HCT116 (cell line): ENCODE measurements at regions not wholly inside any gene's neighbourhood (a gene's known extent, or its start where the extent isn't known, plus 50 kb on each side); places are given as distances from the start of the nearest gene placed in this dataset.

Experiments used
- ATAC-seq: fragments of 200-7000 bp; cut with Tn5 transposase; 2 replicates; pipeline ENCODE4 v1.9.1; 2020; ENCODE audit warnings: mild to moderate bottlenecking, moderate library complexity
- BruUV-seq: library from RNA; stranded (reverse); fragments of 400-500 nt; replicated peaks from 2 replicates; lab custom pipeline; 2021; lab: Mats Ljungman, UMichigan
- CTCF ChIA-PET: fragments of 300-600 bp; sonication (Branson Sonifier 250); formaldehyde crosslinking; loops from one replicate; lab custom pipeline; 2021; ENCODE audit warnings: antibody characterized with exemption; lab: Charles Lee
- POLR2A ChIA-PET: fragments of 300-600, 350-600 bp; sonication (Branson Sonifier 250); formaldehyde crosslinking; loops from one replicate; lab custom pipeline; 2021; ENCODE audit warnings: antibody characterized with exemption; lab: Charles Lee
- RAD21 ChIA-PET, 2 experiments: fragments of 300-600 bp; sonication (Branson Sonifier 250); formaldehyde crosslinking; loops; one replicate each; lab custom pipeline; 2023; ENCODE audit warnings: low total read pairs in 2 of 2; ENCODE audit not compliant: uncharacterized antibody in 2 of 2, unreplicated experiment in 2 of 2, low non-redundant PET in 1 of 2; lab: Charles Lee
- DNase-seq: peaks from one replicate; pipeline ENCODE4 v3.0.0-alpha.2; 2010; ENCODE audit warnings: low read depth, low spot score
- H2AFZ ChIP-seq: fragments of 200-600 bp; shearing (Covaris generic), sonication (generic); 2 replicates; pipeline ENCODE4 v1.6.1; 2017; ENCODE audit warnings: low read depth, mixed run types, mixed read lengths, antibody characterized with exemption, low read length; ENCODE audit not compliant: poor library complexity, severe bottlenecking
- H3K27ac ChIP-seq: 2 replicates; pipeline ENCODE4 v1.5.1; 2012; ENCODE audit warnings: low read depth, low read length
- H3K27me3 ChIP-seq: fragments of 200-600 bp; sonication (generic); 2 replicates; pipeline ENCODE4 v1.6.1; 2016; ENCODE audit warnings: mixed run types, low read length, mixed read lengths; ENCODE audit not compliant: insufficient read depth
- H3K36me3 ChIP-seq, 2 experiments: fragments of 200-500 bp in 1 of 2; fragments of 200-600 bp in 1 of 2; sonication (Bioruptor generic) in 1 of 2; sonication (generic) in 1 of 2; 2 replicates each; pipeline versions ENCODE4 v1.5.1 to v1.6.1; 2014 to 2016; ENCODE audit warnings: low read length in 2 of 2, inconsistent platforms in 1 of 2, mixed read lengths in 1 of 2, mixed run types in 1 of 2; ENCODE audit not compliant: insufficient read depth in 2 of 2, control insufficient read depth in 1 of 2
- H3K4me1 ChIP-seq, 2 experiments: fragments of 200-600 bp in 1 of 2; sonication (generic) in 1 of 2; 2 replicates each; pipeline versions ENCODE4 v1.5.1 to v1.6.1; 2012 to 2017; ENCODE audit warnings: low read length in 2 of 2, inconsistent platforms in 1 of 2, mild to moderate bottlenecking in 1 of 2, mixed read lengths in 1 of 2, mixed run types in 1 of 2, moderate library complexity in 1 of 2; ENCODE audit not compliant: insufficient read depth in 2 of 2, control insufficient read depth in 1 of 2
- H3K4me2 ChIP-seq: fragments of 200-600 bp; sonication (generic); 2 replicates; pipeline ENCODE4 v1.6.1; 2017; ENCODE audit warnings: mixed run types, low read length, mixed read lengths
- H3K4me3 ChIP-seq, 2 experiments: fragments of 200-600 bp in 1 of 2; sonication (generic) in 1 of 2; replicated peaks in 1 of 2; 2 replicates each; pipeline ENCODE4 v1.5.1; 2011 to 2016; ENCODE audit warnings: low read length in 2 of 2, control low read depth in 1 of 2, low read depth in 1 of 2, mild to moderate bottlenecking in 1 of 2, mixed read lengths in 1 of 2, mixed run types in 1 of 2
- H3K79me2 ChIP-seq: fragments of 200-600 bp; sonication (generic); 2 replicates; pipeline ENCODE4 v1.6.1; 2017; ENCODE audit warnings: mild to moderate bottlenecking, mixed run types, low read length, moderate library complexity, mixed read lengths; ENCODE audit not compliant: insufficient read depth
- H3K9ac ChIP-seq: fragments of 200-600 bp; sonication (generic); 2 replicates; pipeline ENCODE4 v1.6.1; 2016; ENCODE audit warnings: low read length, mixed read lengths
- H3K9me2 ChIP-seq: fragments of 200-600 bp; sonication (generic), shearing (Covaris generic); 2 replicates; pipeline ENCODE4 v1.6.1; 2017; ENCODE audit warnings: mixed run types, mild to moderate bottlenecking, moderate library complexity; ENCODE audit not compliant: insufficient read depth
- H3K9me3 ChIP-seq, 2 experiments: fragments of 200-500 bp in 1 of 2; fragments of 200-600 bp in 1 of 2; sonication (Bioruptor generic) in 1 of 2; sonication (generic) in 1 of 2; 2 replicates each; pipeline ENCODE4 v1.6.1; 2014 to 2017; ENCODE audit warnings: low read length in 2 of 2, mixed read lengths in 2 of 2, inconsistent platforms in 1 of 2, low read depth in 1 of 2, mild to moderate bottlenecking in 1 of 2, mixed run types in 1 of 2, moderate library complexity in 1 of 2; ENCODE audit not compliant: control insufficient read depth in 1 of 2, insufficient read depth in 1 of 2
- H4K20me1 ChIP-seq: fragments of 200-600 bp; sonication (generic), shearing (Covaris generic); 2 replicates; pipeline ENCODE4 v1.6.1; 2017; ENCODE audit warnings: mixed run types, mild to moderate bottlenecking, moderate library complexity; ENCODE audit not compliant: insufficient read depth
- EZH2 ChIP-seq: fragments of 200-600 bp; sonication (generic); IDR thresholded peaks from 2 replicates; pipeline ENCODE4 v1.6.1; 2017; ENCODE audit warnings: antibody characterized with exemption, mixed run types
- JUND ChIP-seq: IDR thresholded peaks from 2 replicates; pipeline ENCODE4 v1.6.1; 2012
- MAX ChIP-seq: IDR thresholded peaks from 2 replicates; pipeline ENCODE4 v1.6.1; 2012
- POLR2A ChIP-seq: IDR thresholded peaks from 2 replicates; pipeline ENCODE4 v1.7.0; 2011; ENCODE audit warnings: borderline replicate concordance; ENCODE audit not compliant: insufficient read depth, insufficient read length; ENCODE audit errors: extremely low read depth
- RAD21 ChIP-seq: IDR thresholded peaks from 2 replicates; pipeline ENCODE4 v1.6.1; 2012; ENCODE audit warnings: low read depth, mild to moderate bottlenecking
- SIN3A ChIP-seq: IDR thresholded peaks from 2 replicates; pipeline ENCODE4 v1.6.1; 2012; ENCODE audit warnings: low read depth
- SP1 ChIP-seq: IDR thresholded peaks from 2 replicates; pipeline ENCODE4 v1.6.1; 2012; ENCODE audit warnings: low read depth
- SRF ChIP-seq: IDR thresholded peaks from 2 replicates; pipeline ENCODE4 v1.6.1; 2012; ENCODE audit warnings: low read depth
- YY1 ChIP-seq: IDR thresholded peaks from 2 replicates; pipeline ENCODE4 v1.6.1; 2011; ENCODE audit warnings: low read length, low read depth, moderate library complexity, mild to moderate bottlenecking; ENCODE audit not compliant: insufficient replicate concordance; ENCODE audit errors: extremely low read depth
- ZFX ChIP-seq: fragments of 450-650 bp; IDR thresholded peaks from 2 replicates; pipeline ENCODE4 v1.6.1; 2017
- ZNF274 ChIP-seq: fragments of 200-500 bp; sonication (Bioruptor generic); IDR thresholded peaks from 2 replicates; pipeline ENCODE4 v1.6.1; 2014; ENCODE audit warnings: mild to moderate bottlenecking, low read depth, low read length, inconsistent platforms
- intact Hi-C: fragments of 100-400 bp; cut with micrococcal nuclease; formaldehyde crosslinking; loops from 2 replicates; pipeline ENCODE4 v1.10.0; 2022
- TF ChIP-seq, protein P1 (sequence below): IDR thresholded peaks from 2 replicates; pipeline ENCODE4 v1.6.1; 2011; ENCODE audit warnings: mild to moderate bottlenecking, low read length, moderate library complexity; ENCODE audit not compliant: insufficient replicate concordance; ENCODE audit errors: extremely low read depth

GRCh38 chr13:111537115-111537728, 216.8 kb downstream of the TEX29 start:
- POLR2A ChIA-PET, result no interaction called here
- ATAC-seq, result no peak
- no peaks in the 10 kb centered on the region for H3K4me1 ChIP-seq
- H3K9me2 ChIP-seq, result no peaks in the 10 kb centered on the region
- no peak overlapping the region for H2AFZ ChIP-seq
- H3K4me3 ChIP-seq, result no peak overlapping the region
- H3K9me3 ChIP-seq, result no peaks in the 10 kb centered on the region
- no peak overlapping the region for H3K4me2 ChIP-seq
- TF ChIP-seq SRF (no peak), ZNF274 (no peak), SIN3A (no peak), JUND (no peak), MAX (no peak), SP1 (no peak), RAD21 (no peak), EZH2 (no peak), YY1 (no peak), POLR2A (no peak), ZFX (no peak)
- TF ChIP-seq, protein P1, sequence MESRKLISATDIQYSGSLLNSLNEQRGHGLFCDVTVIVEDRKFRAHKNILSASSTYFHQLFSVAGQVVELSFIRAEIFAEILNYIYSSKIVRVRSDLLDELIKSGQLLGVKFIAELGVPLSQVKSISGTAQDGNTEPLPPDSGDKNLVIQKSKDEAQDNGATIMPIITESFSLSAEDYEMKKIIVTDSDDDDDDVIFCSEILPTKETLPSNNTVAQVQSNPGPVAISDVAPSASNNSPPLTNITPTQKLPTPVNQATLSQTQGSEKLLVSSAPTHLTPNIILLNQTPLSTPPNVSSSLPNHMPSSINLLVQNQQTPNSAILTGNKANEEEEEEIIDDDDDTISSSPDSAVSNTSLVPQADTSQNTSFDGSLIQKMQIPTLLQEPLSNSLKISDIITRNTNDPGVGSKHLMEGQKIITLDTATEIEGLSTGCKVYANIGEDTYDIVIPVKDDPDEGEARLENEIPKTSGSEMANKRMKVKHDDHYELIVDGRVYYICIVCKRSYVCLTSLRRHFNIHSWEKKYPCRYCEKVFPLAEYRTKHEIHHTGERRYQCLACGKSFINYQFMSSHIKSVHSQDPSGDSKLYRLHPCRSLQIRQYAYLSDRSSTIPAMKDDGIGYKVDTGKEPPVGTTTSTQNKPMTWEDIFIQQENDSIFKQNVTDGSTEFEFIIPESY, result no peak
- H3K9ac ChIP-seq, result no peak overlapping the region
- RAD21 ChIA-PET, result no interaction called here
- intact Hi-C loops, result loop anchor here (10.0 kb wide), 1 partner anchor 908 kb away; no protein-coding TSS in a partner anchor
- no TSS peak for BruUV-seq
- H3K79me2 ChIP-seq, result no peaks in the 10 kb centered on the region
- CTCF ChIA-PET, result no interaction called here
- DNase-seq, result no peak
- H3K36me3 ChIP-seq, result no peaks in the 10 kb centered on the region
- H3K27ac ChIP-seq, result no peak overlapping the region
- H4K20me1 ChIP-seq, result no peaks in the 10 kb centered on the region
- peaks cover 90% of the 10 kb centered on the region for H3K27me3 ChIP-seq
